ENCODE measurements at regions not wholly inside any gene's neighbourhood (a gene's known extent, or its start where the extent isn't known, plus 50 kb on each side); places are given as distances from the start of the nearest gene placed in this dataset.

DNA sequence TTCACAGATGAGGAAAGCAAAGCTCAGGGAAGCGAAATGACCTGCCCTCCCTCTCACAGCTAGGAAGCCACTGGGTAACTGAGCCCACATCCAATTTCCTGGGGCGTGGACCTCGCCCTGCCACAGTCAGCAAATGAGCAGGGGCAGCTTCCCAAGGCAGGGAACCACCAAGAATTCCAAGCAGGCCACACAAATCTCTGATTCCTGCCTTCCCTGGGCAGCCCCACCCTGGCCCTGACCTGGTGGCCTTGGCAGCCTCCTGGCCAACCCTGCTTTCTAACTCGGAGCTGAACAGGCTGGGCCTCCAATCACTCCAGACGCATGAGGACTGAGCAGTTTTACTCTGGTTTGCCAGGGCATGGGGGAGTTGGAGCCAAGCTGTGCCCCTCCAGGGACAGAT, 203.7 kb upstream of the TLE3 start:
- DNase-seq (ENCODE audit: low read depth) = no peak
- TF ChIP-seq MYC (IDR thresholded peaks at IDR 0.05; ENCODE audit: low read depth, low read length) (no peak), POLR2A (IDR thresholded peaks at IDR 0.05; ENCODE audit: extremely low read depth, insufficient read length) (no peak)
- TF ChIP-seq, protein P1, sequence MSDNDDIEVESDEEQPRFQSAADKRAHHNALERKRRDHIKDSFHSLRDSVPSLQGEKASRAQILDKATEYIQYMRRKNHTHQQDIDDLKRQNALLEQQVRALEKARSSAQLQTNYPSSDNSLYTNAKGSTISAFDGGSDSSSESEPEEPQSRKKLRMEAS (IDR thresholded peaks at IDR 0.05; ENCODE audit: low read depth, low read length) = no peak
- TF ChIP-seq, protein P2, sequence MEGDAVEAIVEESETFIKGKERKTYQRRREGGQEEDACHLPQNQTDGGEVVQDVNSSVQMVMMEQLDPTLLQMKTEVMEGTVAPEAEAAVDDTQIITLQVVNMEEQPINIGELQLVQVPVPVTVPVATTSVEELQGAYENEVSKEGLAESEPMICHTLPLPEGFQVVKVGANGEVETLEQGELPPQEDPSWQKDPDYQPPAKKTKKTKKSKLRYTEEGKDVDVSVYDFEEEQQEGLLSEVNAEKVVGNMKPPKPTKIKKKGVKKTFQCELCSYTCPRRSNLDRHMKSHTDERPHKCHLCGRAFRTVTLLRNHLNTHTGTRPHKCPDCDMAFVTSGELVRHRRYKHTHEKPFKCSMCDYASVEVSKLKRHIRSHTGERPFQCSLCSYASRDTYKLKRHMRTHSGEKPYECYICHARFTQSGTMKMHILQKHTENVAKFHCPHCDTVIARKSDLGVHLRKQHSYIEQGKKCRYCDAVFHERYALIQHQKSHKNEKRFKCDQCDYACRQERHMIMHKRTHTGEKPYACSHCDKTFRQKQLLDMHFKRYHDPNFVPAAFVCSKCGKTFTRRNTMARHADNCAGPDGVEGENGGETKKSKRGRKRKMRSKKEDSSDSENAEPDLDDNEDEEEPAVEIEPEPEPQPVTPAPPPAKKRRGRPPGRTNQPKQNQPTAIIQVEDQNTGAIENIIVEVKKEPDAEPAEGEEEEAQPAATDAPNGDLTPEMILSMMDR (IDR thresholded peaks at IDR 0.05; ENCODE audit: low read depth, low read length) = no peak

DNA sequence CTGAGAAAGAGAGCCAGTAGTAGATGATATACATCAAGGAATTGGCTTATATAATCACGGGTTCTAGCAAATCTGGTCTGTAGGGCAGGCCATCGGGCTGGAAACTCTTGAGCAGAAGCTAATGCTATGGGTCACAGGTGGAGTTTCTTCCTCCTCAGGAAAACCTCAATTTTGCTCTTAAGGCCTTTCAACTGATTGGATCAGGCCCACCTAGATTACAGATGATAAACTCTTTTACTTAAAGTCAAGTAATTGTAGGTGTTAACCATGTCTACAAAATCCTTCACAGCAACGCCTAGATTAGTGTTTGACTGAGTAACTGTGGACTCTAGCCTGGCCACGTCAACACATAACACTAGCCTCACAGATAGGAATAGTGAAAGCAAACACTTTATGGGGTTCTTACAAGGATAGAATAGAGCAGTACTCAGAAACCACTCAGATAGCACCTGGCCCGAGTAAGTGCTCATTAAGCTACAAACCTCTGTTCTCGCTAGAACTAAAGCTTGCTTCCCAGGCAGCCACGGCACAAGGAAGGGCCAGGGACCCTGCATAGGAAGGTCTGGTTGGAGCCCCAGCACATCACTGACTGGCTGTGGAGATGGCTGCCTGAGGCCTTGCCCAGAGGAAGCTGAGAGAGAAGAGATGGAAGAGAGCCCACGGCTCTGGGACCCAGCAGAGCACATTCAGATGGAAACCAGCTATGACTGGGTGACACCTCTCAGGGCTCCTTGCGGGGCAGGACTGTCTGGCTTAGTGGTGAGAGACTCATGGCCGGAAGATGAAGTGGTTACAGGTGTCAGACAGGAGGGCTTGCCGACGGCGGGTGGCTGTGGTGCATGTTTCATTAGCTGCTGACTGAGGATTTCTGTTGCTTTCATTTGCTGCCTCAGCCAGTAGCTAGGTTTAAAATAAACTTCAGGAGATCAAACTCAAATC, 202.5 kb upstream of the TLE3 start:
- DNase-seq (ENCODE audit: low read depth) = no peak
- H3K4me3 ChIP-seq (ENCODE audit: low read depth, low read length) = no peak overlapping the region
- no peak for TF ChIP-seq POLR2A (IDR thresholded peaks at IDR 0.05; ENCODE audit: extremely low read depth, insufficient read length)
- no peak for TF ChIP-seq MYC (IDR thresholded peaks at IDR 0.05; ENCODE audit: low read depth, low read length)
- TF ChIP-seq, protein P1 (IDR thresholded peaks at IDR 0.05; ENCODE audit: low read depth, low read length) = no peak
- TF ChIP-seq, protein P2 (IDR thresholded peaks at IDR 0.05; ENCODE audit: low read depth, low read length) = no peak

More for the DNA sequence above, 203.7 kb upstream of the TLE3 start:
- H3K4me3 ChIP-seq (ENCODE audit: low read depth, low read length) = no peak overlapping the region

DNA sequence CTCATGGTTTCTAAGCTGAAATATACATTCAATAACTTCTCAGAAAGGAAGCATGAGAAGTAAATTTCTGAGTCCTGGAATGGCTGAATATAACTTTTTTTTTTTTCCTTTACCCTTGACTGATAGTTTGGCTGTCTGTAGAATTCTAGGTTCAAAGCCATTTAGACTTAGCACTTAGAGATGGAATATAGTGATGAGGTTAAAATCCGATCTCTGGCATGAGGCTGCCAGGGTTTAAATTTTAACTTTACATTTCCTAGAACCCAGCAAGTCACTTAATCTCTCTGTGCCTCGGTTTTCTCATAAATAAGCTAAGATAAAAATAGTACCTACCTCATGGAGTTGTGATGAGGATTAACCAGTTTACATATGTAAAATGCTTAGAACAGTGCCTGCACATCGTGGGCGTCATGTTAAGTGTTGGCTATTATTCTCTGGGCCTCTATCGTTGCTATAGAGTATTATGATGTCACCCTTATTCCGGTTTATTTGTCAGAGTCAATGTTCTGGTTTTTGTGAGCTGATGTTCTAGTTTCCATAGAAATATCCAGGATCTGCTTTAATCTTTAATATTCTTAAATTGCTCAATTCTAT, 199.8 kb upstream of the TLE3 start:
- TF ChIP-seq, protein P1 (IDR thresholded peaks at IDR 0.05; ENCODE audit: low read depth, low read length) = no peak
- TF ChIP-seq MYC (IDR thresholded peaks at IDR 0.05; ENCODE audit: low read depth, low read length) = no peak
- no peak for TF ChIP-seq POLR2A (IDR thresholded peaks at IDR 0.05; ENCODE audit: extremely low read depth, insufficient read length)
- TF ChIP-seq, protein P2 (IDR thresholded peaks at IDR 0.05; ENCODE audit: low read depth, low read length) = no peak
- no peak overlapping the region for H3K4me3 ChIP-seq (ENCODE audit: low read depth, low read length)
- no peak for DNase-seq (ENCODE audit: low read depth)

DNA sequence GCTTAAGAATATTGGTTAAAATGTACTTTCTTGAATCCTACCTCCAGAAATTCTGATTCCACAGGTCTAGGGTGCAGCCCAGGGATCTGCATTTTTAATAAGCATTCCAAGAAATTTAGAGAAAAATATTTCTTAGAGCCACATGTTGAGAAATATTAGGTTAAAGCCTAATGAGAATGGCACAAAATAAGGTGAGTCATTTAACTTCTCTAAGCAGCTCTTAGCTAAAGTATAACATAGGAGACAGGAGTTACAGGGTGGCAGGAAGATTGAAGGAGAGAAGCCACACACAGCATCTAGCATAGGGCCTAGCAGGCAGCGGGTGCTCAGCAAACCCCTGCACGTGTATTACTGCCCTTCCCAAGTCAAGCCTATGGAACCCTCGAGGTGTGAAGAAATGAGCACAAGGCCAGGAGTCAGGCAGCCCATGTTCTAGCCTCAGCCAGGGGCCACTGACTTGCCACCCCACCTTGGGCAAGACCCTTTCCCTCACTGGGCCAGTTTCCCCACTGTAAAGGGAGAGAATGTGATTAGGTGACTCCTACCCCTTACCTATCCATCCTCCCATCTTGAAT, 197.1 kb upstream of the TLE3 start:
- TF ChIP-seq POLR2A (IDR thresholded peaks at IDR 0.05; ENCODE audit: extremely low read depth, insufficient read length) (no peak), MYC (IDR thresholded peaks at IDR 0.05; ENCODE audit: low read depth, low read length) (no peak)
- TF ChIP-seq, protein P1 (IDR thresholded peaks at IDR 0.05; ENCODE audit: low read depth, low read length) = no peak
- TF ChIP-seq, protein P2 (IDR thresholded peaks at IDR 0.05; ENCODE audit: low read depth, low read length) = no peak
- DNase-seq (ENCODE audit: low read depth) = no peak
- H3K4me3 ChIP-seq (ENCODE audit: low read depth, low read length) = no peak overlapping the region

DNA sequence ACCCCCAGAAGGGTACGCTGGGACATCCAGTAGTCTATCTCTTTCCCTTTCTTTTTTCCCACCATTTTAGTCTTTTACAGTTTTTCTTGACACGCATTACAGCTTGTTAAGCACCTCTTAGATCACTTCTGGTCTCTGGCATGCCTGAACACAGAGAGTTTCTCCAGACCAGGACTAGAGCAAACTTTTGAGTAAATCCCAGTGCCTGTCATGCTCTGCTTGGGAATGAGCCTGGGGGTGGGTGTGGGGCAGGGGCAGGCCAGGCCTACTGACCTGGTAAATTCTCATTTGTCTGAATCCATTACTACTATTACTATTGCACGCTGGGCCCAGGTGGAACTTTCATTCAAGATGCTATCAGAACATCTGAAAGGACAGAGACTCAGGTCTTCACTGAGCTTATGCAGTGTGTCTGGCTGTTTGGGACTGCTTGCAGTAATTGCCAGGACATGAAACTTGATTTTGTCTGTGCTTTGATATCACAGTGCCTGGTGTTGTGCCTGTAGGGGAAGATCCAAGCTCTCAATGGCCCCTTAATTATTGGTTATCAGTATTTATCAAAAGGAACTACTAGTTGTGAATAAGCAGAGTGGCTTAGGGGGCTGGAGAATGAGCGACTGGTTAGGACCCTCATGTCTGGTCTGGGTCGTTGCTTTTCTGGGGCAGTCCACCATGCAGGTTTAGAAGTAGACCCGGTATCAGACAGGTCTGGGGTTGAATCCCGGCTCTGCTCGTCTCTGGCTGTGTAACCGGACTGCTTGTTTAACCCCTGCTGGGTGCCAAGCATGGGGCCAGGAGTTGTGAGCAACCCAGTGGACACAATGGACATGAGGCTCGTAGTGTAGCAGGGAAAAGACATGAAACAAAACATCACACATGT, 196.1 kb upstream of the TLE3 start:
- TF ChIP-seq, protein P1 (IDR thresholded peaks at IDR 0.05; ENCODE audit: low read depth, low read length) = no peak
- TF ChIP-seq MYC (IDR thresholded peaks at IDR 0.05; ENCODE audit: low read depth, low read length) (no peak), POLR2A (IDR thresholded peaks at IDR 0.05; ENCODE audit: extremely low read depth, insufficient read length) (no peak)
- TF ChIP-seq, protein P2 (IDR thresholded peaks at IDR 0.05; ENCODE audit: low read depth, low read length) = no peak
- no peak overlapping the region for H3K4me3 ChIP-seq (ENCODE audit: low read depth, low read length)
- DNase-seq (ENCODE audit: low read depth) = no peak
